ENCODE measurements at regions not wholly inside any gene's neighbourhood (a gene's known extent, or its start where the extent isn't known, plus 50 kb on each side); places are given as distances from the start of the nearest gene placed in this dataset.

DNA sequence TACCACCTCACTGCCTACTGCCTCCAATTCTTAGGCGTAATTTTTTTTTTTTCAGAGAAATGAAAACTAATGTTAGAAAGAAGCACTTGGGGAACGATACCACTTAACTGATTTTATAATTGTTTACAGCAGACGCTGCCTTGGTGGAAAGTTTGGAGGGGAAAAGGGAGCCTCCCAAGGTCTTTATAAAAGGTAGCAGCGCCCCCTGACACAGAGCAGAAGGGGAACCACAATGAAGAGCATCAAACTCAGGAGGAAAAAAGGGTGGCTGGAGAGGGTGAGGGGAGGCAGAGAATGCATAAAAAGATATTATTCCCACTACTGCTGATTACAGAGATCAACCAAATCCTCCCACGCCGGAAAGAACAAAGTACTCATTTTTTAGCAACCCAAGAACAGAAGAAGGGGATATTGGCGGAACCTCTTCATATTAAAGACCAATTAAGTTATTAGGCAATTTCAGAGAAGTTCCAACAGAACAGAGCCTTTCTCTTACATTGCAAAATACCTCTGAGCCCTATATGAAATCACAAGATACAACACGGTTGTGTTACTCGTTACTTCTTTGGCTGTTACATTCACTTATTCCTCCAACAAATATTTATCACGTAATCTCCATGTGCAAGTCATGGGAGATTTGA, 135.8 kb downstream of the TEX36 start:
- H3K27me3 ChIP-seq (replicated peaks; ENCODE audit: control insufficient read depth, insufficient read depth, low read length), result no peaks in the 10 kb centered on the region; the same call in 1 of the 2 replicates
- no TSS peak for BruUV-seq (replicated peaks)

DNA sequence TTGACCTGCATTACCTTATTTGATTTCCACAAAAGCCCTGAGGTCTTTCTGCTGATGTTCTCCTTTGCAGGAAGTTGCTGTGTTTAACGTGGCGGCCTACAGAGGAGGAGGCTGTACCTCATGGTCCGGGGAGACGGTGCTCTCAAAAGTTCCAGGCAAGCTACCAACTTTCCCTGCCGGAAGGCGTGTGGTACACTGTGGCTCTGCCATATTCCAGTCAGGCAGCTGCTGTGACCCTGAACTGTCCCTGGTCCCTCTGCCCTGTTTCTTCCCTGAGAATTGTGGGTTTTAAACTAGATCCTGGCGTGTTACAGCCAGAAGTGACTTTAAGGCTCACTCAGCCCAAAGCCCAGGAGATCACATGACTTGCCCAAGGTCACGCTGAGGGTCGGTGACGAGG, 139.2 kb downstream of the TEX36 start:
- H3K4me1 Mint-ChIP-seq (ENCODE audit: low read depth, unreplicated experiment), result no peaks in the 10 kb centered on the region
- H3K9me3 ChIP-seq, result no peaks in the 10 kb centered on the region
- DNase-seq, result no peak
- no peaks in the 10 kb centered on the region; the same call in 1 of the 2 replicates for H3K27me3 ChIP-seq (replicated peaks; ENCODE audit: control insufficient read depth, insufficient read depth, low read length)
- no peaks in the 10 kb centered on the region for H3K4me1 ChIP-seq
- H3K27me3 Mint-ChIP-seq (ENCODE audit: insufficient read depth, unreplicated experiment), result peaks cover 24% of the 10 kb centered on the region
- H3K36me3 Mint-ChIP-seq (ENCODE audit: insufficient read depth, unreplicated experiment), result no peaks in the 10 kb centered on the region
- no TSS peak for BruUV-seq (replicated peaks)
- ChIA-PET POLR2A (no interaction called here), CTCF (no interaction called here)
- TF ChIP-seq, protein P1, sequence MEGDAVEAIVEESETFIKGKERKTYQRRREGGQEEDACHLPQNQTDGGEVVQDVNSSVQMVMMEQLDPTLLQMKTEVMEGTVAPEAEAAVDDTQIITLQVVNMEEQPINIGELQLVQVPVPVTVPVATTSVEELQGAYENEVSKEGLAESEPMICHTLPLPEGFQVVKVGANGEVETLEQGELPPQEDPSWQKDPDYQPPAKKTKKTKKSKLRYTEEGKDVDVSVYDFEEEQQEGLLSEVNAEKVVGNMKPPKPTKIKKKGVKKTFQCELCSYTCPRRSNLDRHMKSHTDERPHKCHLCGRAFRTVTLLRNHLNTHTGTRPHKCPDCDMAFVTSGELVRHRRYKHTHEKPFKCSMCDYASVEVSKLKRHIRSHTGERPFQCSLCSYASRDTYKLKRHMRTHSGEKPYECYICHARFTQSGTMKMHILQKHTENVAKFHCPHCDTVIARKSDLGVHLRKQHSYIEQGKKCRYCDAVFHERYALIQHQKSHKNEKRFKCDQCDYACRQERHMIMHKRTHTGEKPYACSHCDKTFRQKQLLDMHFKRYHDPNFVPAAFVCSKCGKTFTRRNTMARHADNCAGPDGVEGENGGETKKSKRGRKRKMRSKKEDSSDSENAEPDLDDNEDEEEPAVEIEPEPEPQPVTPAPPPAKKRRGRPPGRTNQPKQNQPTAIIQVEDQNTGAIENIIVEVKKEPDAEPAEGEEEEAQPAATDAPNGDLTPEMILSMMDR (IDR thresholded peaks at IDR 0.05; ENCODE audit: insufficient read depth in 1 of 2, low read depth in 1 of 2, low read length in 1 of 2, severe bottlenecking in 1 of 2, unreplicated experiment in 1 of 2), result no peak
- H3K36me3 ChIP-seq (ENCODE audit: control insufficient read depth, insufficient read depth, low read length), result no peaks in the 10 kb centered on the region
- H3K4me3 Mint-ChIP-seq (ENCODE audit: unreplicated experiment), result no peak overlapping the region
- H3K9me3 Mint-ChIP-seq (ENCODE audit: unreplicated experiment), result no peaks in the 10 kb centered on the region
- no peak overlapping the region for H3K4me3 ChIP-seq (ENCODE audit: low read depth, low read length)
- H3K27ac Mint-ChIP-seq (ENCODE audit: unreplicated experiment), result no peak overlapping the region
- intact Hi-C loops (cut with micrococcal nuclease; ENCODE audit: unreplicated experiment), result no loop called here

More for the DNA sequence above, 135.8 kb downstream of the TEX36 start:
- Histone ChIP-seq H3K36me3 (ENCODE audit: control insufficient read depth, insufficient read depth, low read length) (no peaks in the 10 kb centered on the region), H3K9me3 (no peaks in the 10 kb centered on the region), H3K4me1 (no peaks in the 10 kb centered on the region), H3K4me3 (ENCODE audit: low read depth, low read length) (no peak overlapping the region)
- ChIA-PET CTCF (no interaction called here), POLR2A (no interaction called here)
- Mint-ChIP-seq H3K36me3 (ENCODE audit: insufficient read depth, unreplicated experiment) (no peaks in the 10 kb centered on the region), H3K27ac (ENCODE audit: unreplicated experiment) (no peak overlapping the region), H3K4me1 (ENCODE audit: low read depth, unreplicated experiment) (no peaks in the 10 kb centered on the region), H3K27me3 (ENCODE audit: insufficient read depth, unreplicated experiment) (peaks cover 17% of the 10 kb centered on the region), H3K9me3 (ENCODE audit: unreplicated experiment) (no peaks in the 10 kb centered on the region), H3K4me3 (ENCODE audit: unreplicated experiment) (no peak overlapping the region)
- TF ChIP-seq, protein P1 (IDR thresholded peaks at IDR 0.05; ENCODE audit: insufficient read depth in 1 of 2, low read depth in 1 of 2, low read length in 1 of 2, severe bottlenecking in 1 of 2, unreplicated experiment in 1 of 2), result no peak
- intact Hi-C loops (cut with micrococcal nuclease; ENCODE audit: unreplicated experiment), result no loop called here
- DNase-seq, result no peak

DNA sequence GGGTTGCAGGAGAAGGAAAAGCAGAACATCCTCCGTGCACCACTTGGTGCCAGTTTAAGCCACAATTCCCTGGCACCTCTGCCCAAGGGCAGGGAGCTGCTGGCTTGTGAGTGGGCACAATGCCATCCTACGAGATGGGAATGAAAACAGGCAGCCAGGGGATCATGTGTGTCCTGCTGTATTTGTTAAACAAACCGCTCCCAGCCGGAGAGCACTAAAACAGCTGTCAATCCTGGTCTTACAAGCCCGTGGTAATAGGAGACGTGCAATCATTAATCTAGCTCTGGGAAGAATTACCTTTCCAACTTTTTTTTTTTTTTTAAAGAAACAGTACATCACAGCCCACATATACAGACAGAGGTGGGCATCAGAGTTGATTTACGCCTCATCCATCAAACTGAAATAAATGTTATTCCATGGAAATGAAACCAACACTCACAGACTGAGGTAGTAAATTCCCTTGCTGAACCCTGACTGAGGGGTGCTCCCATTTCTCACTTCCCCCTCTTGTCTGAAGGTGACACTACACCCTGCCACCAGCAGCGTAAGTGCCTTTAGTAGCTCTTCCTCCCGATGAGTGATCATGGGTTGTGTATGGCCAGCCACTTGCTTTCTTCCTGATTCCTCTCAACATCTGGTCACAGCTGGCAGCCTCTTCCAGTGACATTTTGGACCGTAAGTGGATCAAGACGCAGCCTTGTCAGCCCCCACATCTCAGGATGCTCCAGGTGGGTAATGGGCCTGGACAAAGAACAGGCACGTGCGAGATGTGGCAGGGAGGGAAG, 143.8 kb downstream of the TEX36 start:
- Histone ChIP-seq H3K27me3 (replicated peaks; ENCODE audit: control insufficient read depth, insufficient read depth, low read length) (no peaks in the 10 kb centered on the region; the same call in 1 of the 2 replicates), H3K9me3 (no peaks in the 10 kb centered on the region), H3K4me3 (ENCODE audit: low read depth, low read length) (no peak overlapping the region), H3K36me3 (ENCODE audit: control insufficient read depth, insufficient read depth, low read length) (no peaks in the 10 kb centered on the region), H3K4me1 (no peaks in the 10 kb centered on the region)
- no peak for DNase-seq
- Mint-ChIP-seq H3K4me3 (ENCODE audit: unreplicated experiment) (no peak overlapping the region), H3K27ac (ENCODE audit: unreplicated experiment) (no peak overlapping the region), H3K9me3 (ENCODE audit: unreplicated experiment) (no peaks in the 10 kb centered on the region), H3K4me1 (ENCODE audit: low read depth, unreplicated experiment) (no peaks in the 10 kb centered on the region), H3K27me3 (ENCODE audit: insufficient read depth, unreplicated experiment) (peaks cover 20% of the 10 kb centered on the region), H3K36me3 (ENCODE audit: insufficient read depth, unreplicated experiment) (no peaks in the 10 kb centered on the region)
- CTCF ChIA-PET, result interaction anchor here (0.6 kb wide), 1 partner anchor 491 kb away, joined by 3 read pairs; no protein-coding TSS in a partner anchor
- TF ChIP-seq, protein P1 (IDR thresholded peaks at IDR 0.05; ENCODE audit: insufficient read depth in 1 of 2, low read depth in 1 of 2, low read length in 1 of 2, severe bottlenecking in 1 of 2, unreplicated experiment in 1 of 2), result no peak
- no TSS peak for BruUV-seq (replicated peaks)
- intact Hi-C loops (cut with micrococcal nuclease; ENCODE audit: unreplicated experiment), result no loop called here
- POLR2A ChIA-PET, result no interaction called here
